Ovary (tissue), 7 donors: ENCODE measurements at regions not wholly inside any gene's neighbourhood (a gene's known extent, or its start where the extent isn't known, plus 50 kb on each side); places are given as distances from the start of the nearest gene placed in this dataset.

ENCODE experiments used
- DNase-seq, 5 donors: peaks; one replicate each; pipeline ENCODE4 v3.0.0-alpha.2; 2019 to 2020
- H3K27ac ChIP-seq, 2 donors: fragments of 200-600 bp; one replicate each; pipeline versions ENCODE4 v1.5.1 to v1.8.0; 2019 to 2022
- H3K27me3 ChIP-seq: fragments of 200-600 bp; one replicate; pipeline ENCODE4 v1.8.0; 2022
- H3K36me3 ChIP-seq: fragments of 200-600 bp; sonication (generic); one replicate; pipeline ENCODE4 v1.5.1; 2019
- H3K4me1 ChIP-seq: one replicate; pipeline ENCODE4 v1.8.1; 2013; ENCODE audit warnings: mild to moderate bottlenecking, moderate library complexity; ENCODE audit not compliant: insufficient read depth
- H3K4me3 ChIP-seq: fragments of 200-600 bp; sonication (generic); one replicate; pipeline ENCODE4 v1.5.1; 2017
- H3K9me3 ChIP-seq, 2 donors: fragments of 200-600 bp in 1 of 2; sonication (generic) in 1 of 2; one replicate each; pipeline versions ENCODE4 v1.5.1 to v1.8.1; 2013 to 2019; ENCODE audit warnings: mild to moderate bottlenecking in 1 of 2, moderate library complexity in 1 of 2
- EP300 ChIP-seq: sonication (generic); formaldehyde crosslinking; IDR thresholded peaks from one replicate; pipeline ENCODE4 v1.6.1; 2017; ENCODE audit warnings: antibody characterized with exemption
- POLR2A ChIP-seq: fragments of 450-650 bp; IDR thresholded peaks from one replicate; pipeline ENCODE4 v1.6.1; 2017; ENCODE audit warnings: antibody characterized with exemption, mild to moderate bottlenecking, moderate library complexity
- WGBS, 3 donors: extraction: QIAGEN DNeasy Blood & Tissue Kit in 1 of 3; methylation state at CpG; one replicate each; pipeline versions ENCODE4 v1.1.5 to v1.1.7; 2013 to 2017; 5-methylcytosine and 5-hydroxymethylcytosine counted together
- intact Hi-C, 4 donors: fragments of 100-400 bp; cut with DNase I; formaldehyde crosslinking; loops; one replicate each; pipeline versions ENCODE4 v1.11.0 to v1.15.1; 2022 to 2023
- TF ChIP-seq, protein P1 (sequence below), 3 donors: fragments of 450-650 bp in 2 of 3; fragments of 200-600 bp in 1 of 3; IDR thresholded peaks; one replicate each; pipeline versions ENCODE4 v1.5.1 to v1.8.0; 2016 to 2022; ENCODE audit warnings: antibody characterized with exemption in 3 of 3, mild to moderate bottlenecking in 1 of 3
- donor health status: DM: no; HTN: no; CAD: no; lungs with moderate emphysema.
- donor health status: DM: no; HTN: no; CAD: no.
- donor health status: Bipolar disorder and iron deficiency.
- donor health status: DM: no; HTN: no; CAD: no.
- donor health status: DM: yes; HTN: yes; CAD: no.

- 61 to 71% (median 65%) methylated on average over 29 of the region's 29 CpGs for WGBS, 3 donors
- Histone ChIP-seq H3K36me3 (no peaks in the 10 kb centered on the region), H3K4me3 (no peak overlapping the region), H3K4me1 (no peaks in the 10 kb centered on the region), H3K27me3 (no peaks in the 10 kb centered on the region), H3K27ac (no peak overlapping the region), H3K9me3 (no peaks in the 10 kb centered on the region)
- intact Hi-C loops = loop anchor here (2.0 to 10.0 kb wide), 5 partner anchors 679 to 1541 kb away; no protein-coding TSS in a partner anchor
- DNase-seq = peak in 2 of 5 donors; percentile 16 to 34
- TF ChIP-seq POLR2A (no peak), EP300 (no peak)
- TF ChIP-seq, protein P1, sequence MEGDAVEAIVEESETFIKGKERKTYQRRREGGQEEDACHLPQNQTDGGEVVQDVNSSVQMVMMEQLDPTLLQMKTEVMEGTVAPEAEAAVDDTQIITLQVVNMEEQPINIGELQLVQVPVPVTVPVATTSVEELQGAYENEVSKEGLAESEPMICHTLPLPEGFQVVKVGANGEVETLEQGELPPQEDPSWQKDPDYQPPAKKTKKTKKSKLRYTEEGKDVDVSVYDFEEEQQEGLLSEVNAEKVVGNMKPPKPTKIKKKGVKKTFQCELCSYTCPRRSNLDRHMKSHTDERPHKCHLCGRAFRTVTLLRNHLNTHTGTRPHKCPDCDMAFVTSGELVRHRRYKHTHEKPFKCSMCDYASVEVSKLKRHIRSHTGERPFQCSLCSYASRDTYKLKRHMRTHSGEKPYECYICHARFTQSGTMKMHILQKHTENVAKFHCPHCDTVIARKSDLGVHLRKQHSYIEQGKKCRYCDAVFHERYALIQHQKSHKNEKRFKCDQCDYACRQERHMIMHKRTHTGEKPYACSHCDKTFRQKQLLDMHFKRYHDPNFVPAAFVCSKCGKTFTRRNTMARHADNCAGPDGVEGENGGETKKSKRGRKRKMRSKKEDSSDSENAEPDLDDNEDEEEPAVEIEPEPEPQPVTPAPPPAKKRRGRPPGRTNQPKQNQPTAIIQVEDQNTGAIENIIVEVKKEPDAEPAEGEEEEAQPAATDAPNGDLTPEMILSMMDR (IDR thresholded peaks at IDR 0.05) = no peak
Observed at GRCh38 chr19:32223595-32224370, 121.6 kb upstream of the ZNF507 start.

GRCh38 chr19:32224371-32225244 lies 120.8 kb upstream of the ZNF507 start:
- peak; percentile 49 to 81 (median 72) for DNase-seq
- Histone ChIP-seq H3K27ac (no peak overlapping the region), H3K27me3 (no peaks in the 10 kb centered on the region), H3K9me3 (no peaks in the 10 kb centered on the region), H3K4me3 (no peak overlapping the region), H3K36me3 (no peaks in the 10 kb centered on the region), H3K4me1 (no peaks in the 10 kb centered on the region)
- intact Hi-C loops = loop anchor here (2.0 to 10.0 kb wide), 5 partner anchors 680 to 1542 kb away; no protein-coding TSS in a partner anchor
- WGBS, 3 donors = 7 to 13% (median 10%) methylated on average over 51 of the region's 51 CpGs
- TF ChIP-seq, protein P1 (IDR thresholded peaks at IDR 0.05) = peak; percentile 90 to 96 (median 95)
- TF ChIP-seq POLR2A = no peak

DNA sequence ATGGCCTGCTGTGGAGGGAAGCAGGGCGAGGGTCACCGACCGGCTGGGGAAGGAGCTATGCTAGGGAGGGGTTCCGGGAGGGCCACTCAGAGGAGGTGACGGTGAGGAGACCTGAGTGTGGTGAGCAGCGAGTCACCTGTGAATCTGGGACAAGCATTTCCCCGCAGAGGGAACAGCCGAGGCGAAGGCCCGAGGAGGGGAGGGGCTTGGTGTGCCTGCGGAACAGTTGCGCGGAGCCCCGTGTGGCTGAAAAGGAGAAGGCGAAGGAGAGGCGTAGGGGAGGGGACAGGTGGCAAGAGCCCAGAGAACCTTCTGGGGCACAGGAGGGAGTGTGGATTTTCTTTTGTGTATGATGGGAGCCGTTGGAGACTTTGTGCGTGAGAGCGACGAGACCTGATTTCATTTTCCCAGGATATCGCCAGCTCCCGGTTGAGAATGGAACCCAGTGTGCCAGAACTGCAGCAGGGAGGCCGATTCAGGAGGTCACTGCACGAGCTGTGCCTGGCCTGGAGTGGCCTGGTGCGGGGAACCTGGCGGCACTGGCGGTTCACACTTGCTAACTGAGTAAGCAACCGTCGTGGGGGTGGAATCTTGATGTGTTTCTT lies 117.7 kb upstream of the ZNF507 start:
- DNase-seq = no peak
- no peaks in the 10 kb centered on the region for H3K27me3 ChIP-seq
- no peak overlapping the region for H3K27ac ChIP-seq
- no peaks in the 10 kb centered on the region for H3K4me1 ChIP-seq
- intact Hi-C loops = loop anchor here in 3 of 4 donors (10.0 kb wide), 2 partner anchors 683 to 1443 kb away; no protein-coding TSS in a partner anchor
- TF ChIP-seq, protein P1 (IDR thresholded peaks at IDR 0.05) = no peak
- TF ChIP-seq POLR2A = no peak
- no peak for TF ChIP-seq EP300
- no peak overlapping the region for H3K4me3 ChIP-seq
- WGBS, 3 donors = 86 to 89% (median 89%) methylated on average over 29 of the region's 29 CpGs
- no peaks in the 10 kb centered on the region for H3K9me3 ChIP-seq
- no peaks in the 10 kb centered on the region for H3K36me3 ChIP-seq

- Histone ChIP-seq H3K27me3 (no peaks in the 10 kb centered on the region), H3K27ac (no peak overlapping the region), H3K9me3 (no peaks in the 10 kb centered on the region), H3K4me3 (no peak overlapping the region), H3K4me1 (no peaks in the 10 kb centered on the region), H3K36me3 (no peaks in the 10 kb centered on the region)
- DNase-seq = no peak
- TF ChIP-seq POLR2A (no peak), EP300 (no peak)
- TF ChIP-seq, protein P1 (IDR thresholded peaks at IDR 0.05) = no peak
- WGBS, 3 donors = 69 to 75% (median 72%) methylated on average over 6 of the region's 6 CpGs
- intact Hi-C loops = no loop called here
Observed at GRCh38 chr19:32230441-32230840, 115.0 kb upstream of the ZNF507 start.
